HEK293 (cell line): ENCODE measurements at regions not wholly inside any gene's neighbourhood (a gene's known extent, or its start where the extent isn't known, plus 50 kb on each side); places are given as distances from the start of the nearest gene placed in this dataset.

Source experiments
- AEBP2 ChIP-seq: fragments of 450-650 bp; formaldehyde crosslinking; IDR thresholded peaks from 2 replicates; pipeline ENCODE4 v1.5.1; 2016; ENCODE audit warnings: missing biosample characterization, missing genetic modification characterization, borderline replicate concordance
- CTCF ChIP-seq: fragments of 450-650 bp; formaldehyde crosslinking; IDR thresholded peaks from 2 replicates; pipeline ENCODE4 v1.5.1; 2016; ENCODE audit warnings: missing biosample characterization, missing genetic modification characterization
- EGR2 ChIP-seq: fragments of 450-650 bp; formaldehyde crosslinking; IDR thresholded peaks from 2 replicates; pipeline ENCODE4 v1.5.1; 2016; ENCODE audit warnings: low read depth, missing biosample characterization, missing genetic modification characterization
- GFI1B ChIP-seq: fragments of 450-650 bp; formaldehyde crosslinking; IDR thresholded peaks from 2 replicates; pipeline ENCODE4 v1.5.1; 2016; ENCODE audit warnings: missing biosample characterization, missing genetic modification characterization
- GLIS1 ChIP-seq: fragments of 450-650 bp; formaldehyde crosslinking; IDR thresholded peaks from 2 replicates; pipeline ENCODE4 v1.5.1; 2016; ENCODE audit warnings: missing biosample characterization, missing genetic modification characterization
- HOXC10 ChIP-seq: sonication (generic); formaldehyde crosslinking; IDR thresholded peaks from 2 replicates; pipeline ENCODE4 v1.8.1; 2023; ENCODE audit warnings: mild to moderate bottlenecking, missing genetic modification reagents
- PRDM6 ChIP-seq: fragments of 450-650 bp; formaldehyde crosslinking; IDR thresholded peaks from 2 replicates; pipeline ENCODE4 v1.5.1; 2017; ENCODE audit warnings: missing biosample characterization, missing genetic modification characterization
- SP3 ChIP-seq: fragments of 450-650 bp; formaldehyde crosslinking; IDR thresholded peaks from 2 replicates; pipeline ENCODE4 v1.5.1; 2016; ENCODE audit warnings: missing biosample characterization, missing genetic modification characterization
- TRIM28 ChIP-seq: IDR thresholded peaks from 2 replicates; pipeline ENCODE4 v1.6.1; 2011; ENCODE audit warnings: low read length, control low read depth, borderline replicate concordance
- YY1 ChIP-seq: fragments of 450-650 bp; formaldehyde crosslinking; IDR thresholded peaks from 2 replicates; pipeline ENCODE4 v1.5.1; 2018; ENCODE audit warnings: missing biosample characterization, missing genetic modification characterization
- YY2 ChIP-seq: fragments of 450-650 bp; formaldehyde crosslinking; IDR thresholded peaks from 2 replicates; pipeline ENCODE4 v1.5.1; 2016; ENCODE audit warnings: missing biosample characterization, missing genetic modification characterization
- ZBTB17 ChIP-seq: fragments of 450-650 bp; formaldehyde crosslinking; IDR thresholded peaks from 2 replicates; pipeline ENCODE4 v1.5.1; 2016; ENCODE audit warnings: missing biosample characterization, missing genetic modification characterization
- ZBTB48 ChIP-seq: fragments of 450-650 bp; formaldehyde crosslinking; IDR thresholded peaks from 2 replicates; pipeline ENCODE4 v1.5.1; 2016; ENCODE audit warnings: missing biosample characterization, missing genetic modification characterization
- ZFHX2 ChIP-seq: fragments of 450-650 bp; formaldehyde crosslinking; conservative IDR thresholded peaks from 2 replicates; pipeline ENCODE4 v1.5.1; 2016; ENCODE audit warnings: missing biosample characterization, missing genetic modification characterization
- ZIC2 ChIP-seq: fragments of 450-650 bp; formaldehyde crosslinking; IDR thresholded peaks from 2 replicates; pipeline ENCODE4 v1.5.1; 2016; ENCODE audit warnings: missing biosample characterization, missing genetic modification characterization
- ZNF10 ChIP-seq: fragments of 450-650 bp; formaldehyde crosslinking; IDR thresholded peaks from 2 replicates; pipeline ENCODE4 v1.5.1; 2017; ENCODE audit warnings: missing biosample characterization, missing genetic modification characterization
- ZNF138 ChIP-seq: fragments of 450-650 bp; formaldehyde crosslinking; IDR thresholded peaks from 2 replicates; pipeline ENCODE4 v1.5.1; 2016; ENCODE audit warnings: missing biosample characterization, missing genetic modification characterization, borderline replicate concordance
- ZNF140 ChIP-seq: fragments of 450-650 bp; formaldehyde crosslinking; IDR thresholded peaks from 2 replicates; pipeline ENCODE4 v1.5.1; 2016; ENCODE audit warnings: missing biosample characterization, missing genetic modification characterization
- ZNF18 ChIP-seq: fragments of 450-650 bp; formaldehyde crosslinking; IDR thresholded peaks from 2 replicates; pipeline ENCODE4 v1.5.1; 2016; ENCODE audit warnings: missing biosample characterization, missing genetic modification characterization
- ZNF184 ChIP-seq: fragments of 450-650 bp; IDR thresholded peaks from 2 replicates; pipeline ENCODE4 v1.5.1; 2018; ENCODE audit warnings: missing biosample characterization, mild to moderate bottlenecking, missing genetic modification characterization
- ZNF239 ChIP-seq: fragments of 450-650 bp; formaldehyde crosslinking; IDR thresholded peaks from 2 replicates; pipeline ENCODE4 v1.5.1; 2016; ENCODE audit warnings: missing biosample characterization, missing genetic modification characterization
- ZNF274 ChIP-seq, 2 experiments: fragments of 200-500 bp in 1 of 2; fragments of 450-650 bp in 1 of 2; sonication (Bioruptor generic) in 1 of 2; formaldehyde crosslinking in 1 of 2; IDR thresholded peaks; 2 replicates each; pipeline versions ENCODE4 v1.5.1 to v1.6.1; 2014 to 2016; ENCODE audit warnings: borderline replicate concordance in 1 of 2, inconsistent platforms in 1 of 2, low read length in 1 of 2, missing biosample characterization in 1 of 2, missing genetic modification characterization in 1 of 2
- ZNF341 ChIP-seq: fragments of 450-650 bp; formaldehyde crosslinking; IDR thresholded peaks from 2 replicates; pipeline ENCODE4; 2016; ENCODE audit warnings: low read depth, missing biosample characterization, missing genetic modification characterization
- ZNF366 ChIP-seq: fragments of 450-650 bp; formaldehyde crosslinking; conservative IDR thresholded peaks from 2 replicates; pipeline ENCODE4 v1.5.1; 2016; ENCODE audit warnings: missing biosample characterization, missing genetic modification characterization
- ZNF501 ChIP-seq: fragments of 450-650 bp; formaldehyde crosslinking; IDR thresholded peaks from 2 replicates; pipeline ENCODE4 v1.5.1; 2016; ENCODE audit warnings: missing biosample characterization, missing genetic modification characterization
- ZNF561 ChIP-seq: fragments of 450-650 bp; IDR thresholded peaks from 2 replicates; pipeline ENCODE4 v1.5.1; 2018; ENCODE audit warnings: missing biosample characterization, missing genetic modification characterization, borderline replicate concordance
- ZNF600 ChIP-seq: fragments of 450-650 bp; formaldehyde crosslinking; IDR thresholded peaks from 2 replicates; pipeline ENCODE4 v1.5.1; 2016; ENCODE audit warnings: missing biosample characterization, missing genetic modification characterization
- ZNF610 ChIP-seq: fragments of 450-650 bp; formaldehyde crosslinking; IDR thresholded peaks from 2 replicates; pipeline ENCODE4 v1.5.1; 2016; ENCODE audit warnings: missing biosample characterization, missing genetic modification characterization, borderline replicate concordance
- ZNF660 ChIP-seq: fragments of 450-650 bp; IDR thresholded peaks from 2 replicates; pipeline ENCODE4 v1.5.1; 2018; ENCODE audit warnings: missing biosample characterization, mild to moderate bottlenecking, missing genetic modification characterization
- ZNF785 ChIP-seq: fragments of 450-650 bp; formaldehyde crosslinking; IDR thresholded peaks from 2 replicates; pipeline ENCODE4 v1.5.1; 2016; ENCODE audit warnings: missing biosample characterization, missing genetic modification characterization
- ZNF792 ChIP-seq: fragments of 450-650 bp; formaldehyde crosslinking; IDR thresholded peaks from 2 replicates; pipeline ENCODE4 v1.5.1; 2016; ENCODE audit warnings: missing biosample characterization, missing genetic modification characterization
- ZNF830 ChIP-seq: fragments of 450-650 bp; IDR thresholded peaks from 2 replicates; pipeline ENCODE4 v1.5.0; 2018; ENCODE audit warnings: missing biosample characterization, missing genetic modification characterization, low read depth, mild to moderate bottlenecking, moderate library complexity
- ZNF843 ChIP-seq: fragments of 450-650 bp; formaldehyde crosslinking; IDR thresholded peaks from 2 replicates; pipeline ENCODE4 v1.5.1; 2016; ENCODE audit warnings: missing biosample characterization, missing genetic modification characterization
- ZSCAN23 ChIP-seq: fragments of 450-650 bp; formaldehyde crosslinking; IDR thresholded peaks from 2 replicates; pipeline ENCODE4 v1.5.1; 2016; ENCODE audit warnings: missing biosample characterization, missing genetic modification characterization
- ZXDB ChIP-seq: fragments of 450-650 bp; formaldehyde crosslinking; IDR thresholded peaks from 2 replicates; pipeline ENCODE4 v1.5.1; 2016; ENCODE audit warnings: missing biosample characterization, missing genetic modification characterization

GRCh38 chr18:22683196-22683676, 249.9 kb upstream of the RBBP8 start (continued):
- no peak for TF ChIP-seq CTCF (tag by site-specific recombination)
- no peak for TF ChIP-seq ZNF274 (IDR thresholded peaks at IDR 0.05; ENCODE audit: low read length)
- TF ChIP-seq ZNF274 (tag by site-specific recombination; IDR thresholded peaks at IDR 0.05; ENCODE audit: borderline replicate concordance) = no peak
- peak; percentile 95 for TF ChIP-seq GLIS1 (tag by site-specific recombination)
- TF ChIP-seq AEBP2 (tag by site-specific recombination) = no peak
- no peak for TF ChIP-seq YY1
- TF ChIP-seq ZFHX2 = peak; percentile 81
- TF ChIP-seq ZNF561 = peak; percentile 75; the same call in 1 of the 2 replicates
- TF ChIP-seq PRDM6 (tag by site-specific recombination) = 0 out of 2 replicates have a peak, but pooled peaks have one; percentile 8
- TF ChIP-seq ZNF366 (tag by site-specific recombination) = peak; percentile 84
- peak; percentile 71; the same call in 1 of the 2 replicates for TF ChIP-seq ZNF792 (tag by site-specific recombination)
- peak; percentile 63 for TF ChIP-seq ZIC2 (tag by site-specific recombination)
- peak; percentile 84; the same call in 1 of the 2 replicates for TF ChIP-seq ZNF660 (tag by site-specific recombination)
- TF ChIP-seq SP3 (tag by site-specific recombination) = 0 out of 2 replicates have a peak, but pooled peaks have one; percentile 12
- TF ChIP-seq ZNF785 (tag by site-specific recombination) = peak; percentile 59; the same call in 1 of the 2 replicates
- TF ChIP-seq ZBTB48 = peak; percentile 94
- peak; percentile 85 for TF ChIP-seq ZNF843
- peak; percentile 70; the same call in 1 of the 2 replicates for TF ChIP-seq ZNF10 (tag by site-specific recombination)
- TF ChIP-seq ZNF600 (tag by site-specific recombination) = peak; percentile 99
- TF ChIP-seq ZSCAN23 (tag by site-specific recombination) = no peak
- no peak for TF ChIP-seq HOXC10 (CRISPR knock-in tag)
- peak; percentile 70; the same call in 1 of the 2 replicates for TF ChIP-seq ZNF18 (tag by site-specific recombination)
- TF ChIP-seq ZXDB (tag by site-specific recombination) = peak; percentile 91
- TF ChIP-seq ZNF239 (tag by site-specific recombination) = no peak
- peak; percentile 97 for TF ChIP-seq TRIM28
- no peak for TF ChIP-seq ZNF830 (tag by site-specific recombination)
- no peak for TF ChIP-seq ZNF184 (tag by site-specific recombination)
- TF ChIP-seq YY2 (tag by site-specific recombination) = no peak
- TF ChIP-seq EGR2 (tag by site-specific recombination) = peak; percentile 62; the same call in 1 of the 2 replicates
- TF ChIP-seq ZNF341 = peak; percentile 91
- peak; percentile 45; the same call in 1 of the 2 replicates for TF ChIP-seq ZNF501 (tag by site-specific recombination)
- TF ChIP-seq ZNF138 (tag by site-specific recombination) = no peak
- peak; percentile 92 for TF ChIP-seq ZBTB17 (tag by site-specific recombination)
- TF ChIP-seq ZNF140 (tag by site-specific recombination) = no peak
- peak; percentile 79; the same call in 1 of the 2 replicates for TF ChIP-seq ZNF610 (tag by site-specific recombination)
- peak; percentile 38; the same call in 1 of the 2 replicates for TF ChIP-seq GFI1B (tag by site-specific recombination)
